Endothelial cell (in vitro differentiated cells): ENCODE measurements at regions not wholly inside any gene's neighbourhood (a gene's known extent, or its start where the extent isn't known, plus 50 kb on each side); places are given as distances from the start of the nearest gene placed in this dataset.

ENCODE experiments used
- DNase-seq: peaks from one replicate; pipeline ENCODE4 v3.0.0; 2021; ENCODE audit warnings: low spot score
- H3K27ac Mint-ChIP-seq: one replicate; pipeline ENCODE4 v1.8.0; 2021; ENCODE audit warnings: mixed read lengths, inconsistent platforms; ENCODE audit not compliant: unreplicated experiment
- H3K27me3 Mint-ChIP-seq: one replicate; pipeline ENCODE4 v1.8.0; 2021; ENCODE audit warnings: mild to moderate bottlenecking, moderate library complexity, mixed read lengths, inconsistent platforms; ENCODE audit not compliant: unreplicated experiment
- H3K36me3 Mint-ChIP-seq: one replicate; pipeline ENCODE4 v1.8.0; 2021; ENCODE audit warnings: mild to moderate bottlenecking, low read depth, mixed read lengths, inconsistent platforms; ENCODE audit not compliant: unreplicated experiment
- H3K4me1 Mint-ChIP-seq: one replicate; pipeline ENCODE4 v1.8.0; 2021; ENCODE audit warnings: mild to moderate bottlenecking, mixed read lengths, inconsistent platforms; ENCODE audit not compliant: unreplicated experiment
- H3K4me3 Mint-ChIP-seq: one replicate; pipeline ENCODE4 v1.8.0; 2021; ENCODE audit warnings: mild to moderate bottlenecking, mixed read lengths, inconsistent platforms; ENCODE audit not compliant: unreplicated experiment
- H3K9me3 Mint-ChIP-seq: one replicate; pipeline ENCODE4 v1.8.0; 2021; ENCODE audit warnings: mixed read lengths, inconsistent platforms; ENCODE audit not compliant: unreplicated experiment
- TF ChIP-seq, protein P1 (sequence below): fragments of 200-600 bp; sonication (generic); IDR thresholded peaks from one replicate; pipeline ENCODE4 v1.5.0; 2021; ENCODE audit warnings: antibody characterized with exemption; ENCODE audit not compliant: unreplicated experiment

DNA sequence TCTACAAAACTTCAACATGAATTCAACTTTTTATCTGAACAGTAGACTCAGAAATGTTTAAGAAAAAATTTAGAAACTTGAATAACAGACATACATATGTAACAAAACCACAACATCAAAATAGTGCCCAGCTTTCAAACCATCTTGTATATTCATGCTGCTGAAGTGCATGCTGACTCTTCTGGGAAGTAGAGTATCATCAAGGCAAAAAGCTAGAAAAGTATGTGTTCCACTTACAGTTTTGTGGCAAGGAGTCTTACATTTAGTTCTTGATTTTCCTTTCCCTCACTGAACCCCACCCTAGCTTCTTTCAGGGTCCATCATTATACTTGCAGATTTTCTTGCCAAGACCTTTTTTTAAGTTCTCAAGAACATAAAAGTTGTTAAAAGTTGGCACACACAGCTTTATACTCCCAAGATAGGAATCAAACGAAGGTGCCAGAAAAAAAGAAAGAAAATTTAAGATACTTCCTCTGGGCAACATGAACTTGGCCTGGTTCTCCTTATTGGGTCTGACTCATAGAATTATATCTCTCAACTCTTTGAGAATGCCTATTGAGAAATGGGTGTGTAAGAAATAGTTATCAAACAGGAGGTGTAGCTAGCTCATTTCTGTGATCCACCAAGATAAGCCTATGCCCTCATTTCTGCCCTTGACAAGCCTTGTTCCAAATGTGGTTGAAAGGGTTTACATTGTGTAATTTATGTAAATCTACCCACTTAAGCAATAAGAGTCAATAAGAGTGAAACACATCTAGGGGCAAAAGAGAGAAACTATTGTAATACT lies 667.6 kb upstream of the ACVR2A start:
- H3K36me3 Mint-ChIP-seq: no peaks in the 10 kb centered on the region
- no peaks in the 10 kb centered on the region for H3K27me3 Mint-ChIP-seq
- H3K9me3 Mint-ChIP-seq: no peaks in the 10 kb centered on the region
- H3K4me1 Mint-ChIP-seq: peaks cover 3% of the 10 kb centered on the region
- DNase-seq: no peak
- TF ChIP-seq, protein P1, sequence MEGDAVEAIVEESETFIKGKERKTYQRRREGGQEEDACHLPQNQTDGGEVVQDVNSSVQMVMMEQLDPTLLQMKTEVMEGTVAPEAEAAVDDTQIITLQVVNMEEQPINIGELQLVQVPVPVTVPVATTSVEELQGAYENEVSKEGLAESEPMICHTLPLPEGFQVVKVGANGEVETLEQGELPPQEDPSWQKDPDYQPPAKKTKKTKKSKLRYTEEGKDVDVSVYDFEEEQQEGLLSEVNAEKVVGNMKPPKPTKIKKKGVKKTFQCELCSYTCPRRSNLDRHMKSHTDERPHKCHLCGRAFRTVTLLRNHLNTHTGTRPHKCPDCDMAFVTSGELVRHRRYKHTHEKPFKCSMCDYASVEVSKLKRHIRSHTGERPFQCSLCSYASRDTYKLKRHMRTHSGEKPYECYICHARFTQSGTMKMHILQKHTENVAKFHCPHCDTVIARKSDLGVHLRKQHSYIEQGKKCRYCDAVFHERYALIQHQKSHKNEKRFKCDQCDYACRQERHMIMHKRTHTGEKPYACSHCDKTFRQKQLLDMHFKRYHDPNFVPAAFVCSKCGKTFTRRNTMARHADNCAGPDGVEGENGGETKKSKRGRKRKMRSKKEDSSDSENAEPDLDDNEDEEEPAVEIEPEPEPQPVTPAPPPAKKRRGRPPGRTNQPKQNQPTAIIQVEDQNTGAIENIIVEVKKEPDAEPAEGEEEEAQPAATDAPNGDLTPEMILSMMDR: no peak
- H3K27ac Mint-ChIP-seq: no peak overlapping the region
- H3K4me3 Mint-ChIP-seq: no peak overlapping the region

DNA sequence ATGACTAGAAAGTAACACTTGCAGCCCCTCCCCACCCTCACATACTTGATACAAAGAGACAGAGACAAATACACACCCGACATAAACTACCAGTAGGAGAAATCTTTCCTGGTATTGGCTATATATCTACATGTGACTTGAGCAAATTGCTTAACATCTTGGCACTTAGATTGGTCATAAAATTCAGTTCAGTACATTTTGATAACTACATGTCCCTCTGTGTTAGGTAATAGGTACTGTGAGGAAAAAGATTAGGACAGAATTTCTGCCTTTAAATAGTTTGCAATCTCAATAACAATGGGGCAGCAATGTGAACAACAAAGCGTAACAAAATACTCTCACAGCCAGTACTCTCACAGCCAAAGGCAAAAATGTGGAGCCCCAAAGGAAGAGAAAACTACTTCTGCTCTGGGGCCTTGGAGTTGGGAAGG lies 670.0 kb upstream of the ACVR2A start:
- no peak for DNase-seq
- H3K9me3 Mint-ChIP-seq: no peaks in the 10 kb centered on the region
- H3K36me3 Mint-ChIP-seq: no peaks in the 10 kb centered on the region
- TF ChIP-seq, protein P1: no peak
- no peak overlapping the region for H3K4me3 Mint-ChIP-seq
- no peaks in the 10 kb centered on the region for H3K27me3 Mint-ChIP-seq
- no peaks in the 10 kb centered on the region for H3K4me1 Mint-ChIP-seq
- no peak overlapping the region for H3K27ac Mint-ChIP-seq

DNA sequence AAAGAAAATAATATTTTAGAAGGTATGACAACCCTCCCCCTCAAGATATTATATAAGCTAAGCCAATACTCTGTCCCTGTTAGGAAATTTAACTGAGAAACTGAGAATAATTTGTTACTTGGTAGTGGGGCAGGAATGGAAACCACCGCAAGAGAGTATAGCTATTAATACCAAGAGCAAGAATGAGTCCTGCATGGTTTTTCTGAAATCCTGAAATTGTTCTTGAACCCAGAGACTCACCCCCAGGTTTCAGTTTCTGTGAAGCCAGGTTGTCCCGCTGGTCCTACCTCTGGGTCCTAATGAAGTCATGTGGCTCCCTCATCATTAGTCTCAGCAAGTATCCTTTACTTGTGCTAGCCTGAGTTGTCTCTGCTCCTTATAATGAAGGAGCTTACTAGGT lies 671.0 kb upstream of the ACVR2A start:
- Mint-ChIP-seq H3K27ac (no peak overlapping the region), H3K27me3 (no peaks in the 10 kb centered on the region), H3K36me3 (no peaks in the 10 kb centered on the region), H3K4me1 (no peaks in the 10 kb centered on the region), H3K4me3 (no peak overlapping the region), H3K9me3 (no peaks in the 10 kb centered on the region)
- no peak for DNase-seq
- TF ChIP-seq, protein P1: no peak

DNA sequence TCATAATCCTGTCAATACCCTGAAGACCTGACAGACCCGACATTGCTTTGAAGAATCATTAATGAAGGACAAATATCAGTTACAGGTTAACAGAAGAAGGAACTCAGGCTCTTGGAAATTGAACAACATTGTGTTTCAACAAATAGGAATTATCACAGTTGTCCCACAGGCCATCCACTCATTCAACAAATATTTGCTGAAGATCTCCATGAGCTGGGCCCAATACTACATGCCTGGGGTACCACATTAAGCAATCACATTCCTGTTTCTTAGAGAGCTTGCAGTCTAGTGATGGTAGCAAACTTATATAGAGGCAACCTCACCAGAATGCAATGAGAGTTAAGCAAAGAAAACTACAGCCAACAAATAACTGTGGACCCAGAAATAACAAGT lies 671.6 kb upstream of the ACVR2A start:
- no peak overlapping the region for H3K27ac Mint-ChIP-seq
- H3K36me3 Mint-ChIP-seq: no peaks in the 10 kb centered on the region
- H3K4me3 Mint-ChIP-seq: no peak overlapping the region
- no peaks in the 10 kb centered on the region for H3K27me3 Mint-ChIP-seq
- H3K4me1 Mint-ChIP-seq: no peaks in the 10 kb centered on the region
- no peak for DNase-seq
- no peaks in the 10 kb centered on the region for H3K9me3 Mint-ChIP-seq
- TF ChIP-seq, protein P1: no peak

DNA sequence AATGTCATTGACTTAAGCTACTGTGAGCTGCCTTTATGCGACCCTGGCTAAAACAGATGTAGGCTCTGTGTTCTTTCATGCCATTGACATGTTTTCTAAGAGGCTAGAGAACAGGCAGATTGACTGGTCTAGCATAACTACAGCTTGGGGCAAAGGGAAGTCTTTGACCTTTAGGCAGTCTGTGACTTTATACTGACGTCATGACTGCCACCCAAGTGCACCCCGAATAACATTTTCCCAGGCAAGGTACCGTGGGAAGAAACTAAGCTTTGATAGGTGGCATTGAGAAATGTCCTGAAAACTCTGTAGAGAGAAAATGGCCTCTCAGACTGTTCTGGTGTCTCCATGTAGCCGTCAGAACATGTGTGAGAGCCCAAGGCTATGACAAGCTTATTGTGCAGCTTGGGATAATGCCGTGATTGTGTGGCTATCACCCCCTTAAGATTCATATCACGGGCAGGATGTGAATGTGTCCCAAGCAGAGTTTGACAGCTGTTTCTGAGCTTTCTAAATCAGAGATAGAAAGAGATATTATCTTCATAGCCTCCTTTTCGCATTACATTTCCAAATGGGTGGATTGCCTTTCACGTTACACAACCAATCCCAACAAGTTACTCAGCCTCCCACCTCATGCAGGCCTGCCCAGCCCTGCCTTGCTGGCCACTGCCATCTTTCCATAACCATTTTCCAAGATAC lies 672.2 kb upstream of the ACVR2A start:
- no peaks in the 10 kb centered on the region for H3K4me1 Mint-ChIP-seq
- H3K4me3 Mint-ChIP-seq: no peak overlapping the region
- H3K36me3 Mint-ChIP-seq: no peaks in the 10 kb centered on the region
- H3K27me3 Mint-ChIP-seq: no peaks in the 10 kb centered on the region
- no peak overlapping the region for H3K27ac Mint-ChIP-seq
- TF ChIP-seq, protein P1: no peak
- DNase-seq: no peak
- H3K9me3 Mint-ChIP-seq: no peaks in the 10 kb centered on the region
